Neural progenitor cell (in vitro differentiated cells): ENCODE measurements at regions not wholly inside any gene's neighbourhood (a gene's known extent, or its start where the extent isn't known, plus 50 kb on each side); places are given as distances from the start of the nearest gene placed in this dataset.

Source experiments
- DNase-seq: peaks from one replicate; pipeline ENCODE4 v3.0.0-alpha.2; 2016; ENCODE audit warnings: low spot score
- H2AFZ ChIP-seq: fragments of 200-600 bp; sonication (generic); replicated peaks from 2 replicates; pipeline ENCODE4 v1.6.1; 2016; ENCODE audit warnings: antibody characterized with exemption
- H3F3A ChIP-seq: fragments of 200-600 bp; sonication (generic); 2 replicates; pipeline ENCODE4 v1.6.1; 2016; ENCODE audit warnings: antibody characterized with exemption, low read depth
- H3K27ac ChIP-seq: fragments of 200-600 bp; sonication (generic); 2 replicates; pipeline ENCODE4 v1.5.1; 2016; ENCODE audit warnings: mild to moderate bottlenecking
- H3K27me3 ChIP-seq: fragments of 200-600 bp; sonication (generic); 2 replicates; pipeline ENCODE4 v1.6.1; 2016; ENCODE audit warnings: mild to moderate bottlenecking, moderate library complexity
- H3K36me3 ChIP-seq: fragments of 200-600 bp; sonication (generic); 2 replicates; pipeline ENCODE4 v1.5.1; 2016
- H3K4me1 ChIP-seq: fragments of 200-600 bp; sonication (generic); 2 replicates; pipeline ENCODE4 v1.6.1; 2016; ENCODE audit warnings: mixed run types
- H3K4me2 ChIP-seq: fragments of 200-600 bp; sonication (generic); 2 replicates; pipeline ENCODE4 v1.6.1; 2016
- H3K4me3 ChIP-seq: fragments of 200-600 bp; sonication (generic); 2 replicates; pipeline ENCODE4 v1.5.1; 2016
- H3K79me2 ChIP-seq: fragments of 200-600 bp; sonication (generic); 2 replicates; pipeline ENCODE4 v1.6.1; 2016; ENCODE audit warnings: low read depth
- H3K9ac ChIP-seq: fragments of 200-600 bp; sonication (generic); 2 replicates; pipeline ENCODE4 v1.6.1; 2016
- H3K9me3 ChIP-seq: fragments of 200-600 bp; sonication (generic); 2 replicates; pipeline ENCODE4 v1.5.1; 2016; ENCODE audit warnings: low read depth
- H4K20me1 ChIP-seq: fragments of 200-600 bp; sonication (generic); 2 replicates; pipeline ENCODE4 v1.6.1; 2016; ENCODE audit warnings: low read depth
- H3K27ac Mint-ChIP-seq: 3 replicates; pipeline ENCODE4 v1.8.0; 2021; ENCODE audit warnings: mixed read lengths
- H3K27me3 Mint-ChIP-seq: 2 replicates; pipeline ENCODE4 v1.8.0; 2022; ENCODE audit warnings: low read depth, mild to moderate bottlenecking, inconsistent platforms, moderate library complexity, mixed read lengths; ENCODE audit not compliant: insufficient read depth
- H3K36me3 Mint-ChIP-seq: 3 replicates; pipeline ENCODE4 v1.8.0; 2021; ENCODE audit warnings: mixed read lengths
- H3K4me1 Mint-ChIP-seq: 3 replicates; pipeline ENCODE4 v1.8.0; 2021; ENCODE audit warnings: mixed read lengths
- H3K4me3 Mint-ChIP-seq: 3 replicates; pipeline ENCODE4 v1.8.0; 2021; ENCODE audit warnings: mild to moderate bottlenecking, moderate library complexity, mixed read lengths
- H3K9me3 Mint-ChIP-seq: 3 replicates; pipeline ENCODE4 v1.8.0; 2020; ENCODE audit warnings: mixed read lengths
- EZH2 ChIP-seq: fragments of 200-600 bp; sonication (generic); IDR thresholded peaks from 2 replicates; pipeline ENCODE4 v1.6.1; 2017; ENCODE audit warnings: antibody characterized with exemption, mild to moderate bottlenecking, moderate library complexity
- EZH2phosphoT487 ChIP-seq: fragments of 200-600 bp; sonication (generic); IDR thresholded peaks from 2 replicates; pipeline ENCODE4 v1.6.1; 2017; ENCODE audit warnings: antibody characterized with exemption
- TF ChIP-seq, protein P1 (sequence below): fragments of 200-600 bp; sonication (generic); IDR thresholded peaks from 2 replicates; pipeline ENCODE4 v1.5.1; 2017; ENCODE audit warnings: antibody characterized with exemption, mild to moderate bottlenecking

DNA sequence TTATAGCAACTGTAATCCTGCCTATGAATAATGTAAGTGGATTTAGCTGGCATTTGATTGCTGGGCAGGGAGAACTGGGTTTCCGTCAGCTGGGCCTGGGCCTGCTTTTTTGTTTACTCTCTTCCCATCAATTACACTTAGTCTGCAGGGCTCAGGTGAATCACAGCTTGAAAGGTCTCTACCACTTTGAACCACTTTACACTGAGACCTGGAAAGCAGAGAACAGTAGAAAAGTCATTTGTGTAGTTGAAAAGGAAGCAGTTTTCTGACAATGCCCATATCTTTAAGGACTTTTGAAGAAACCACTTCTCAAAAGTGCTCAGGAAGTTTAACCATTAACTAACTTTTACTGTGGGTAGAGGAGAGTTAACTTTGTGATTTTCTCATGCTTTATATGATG lies 315.4 kb upstream of the SASH1 start:
- no peak overlapping the region for H3K4me3 Mint-ChIP-seq
- Histone ChIP-seq H3K4me1 (no peaks in the 10 kb centered on the region), H3K36me3 (no peaks in the 10 kb centered on the region), H3K4me3 (no peak overlapping the region), H3K9ac (no peak overlapping the region), H4K20me1 (no peaks in the 10 kb centered on the region), H3K27me3 (no peaks in the 10 kb centered on the region), H3K79me2 (no peaks in the 10 kb centered on the region), H3K9me3 (no peaks in the 10 kb centered on the region), H3F3A (no peaks in the 10 kb centered on the region), H2AFZ (no peak overlapping the region), H3K4me2 (no peak overlapping the region), H3K27ac (no peak overlapping the region)
- no peaks in the 10 kb centered on the region for H3K27me3 Mint-ChIP-seq
- DNase-seq, result no peak
- peaks cover 4% of the 10 kb centered on the region for H3K36me3 Mint-ChIP-seq
- H3K27ac Mint-ChIP-seq, result no peak overlapping the region
- peaks cover 9% of the 10 kb centered on the region for H3K9me3 Mint-ChIP-seq
- no peak for TF ChIP-seq EZH2phosphoT487
- TF ChIP-seq, protein P1, sequence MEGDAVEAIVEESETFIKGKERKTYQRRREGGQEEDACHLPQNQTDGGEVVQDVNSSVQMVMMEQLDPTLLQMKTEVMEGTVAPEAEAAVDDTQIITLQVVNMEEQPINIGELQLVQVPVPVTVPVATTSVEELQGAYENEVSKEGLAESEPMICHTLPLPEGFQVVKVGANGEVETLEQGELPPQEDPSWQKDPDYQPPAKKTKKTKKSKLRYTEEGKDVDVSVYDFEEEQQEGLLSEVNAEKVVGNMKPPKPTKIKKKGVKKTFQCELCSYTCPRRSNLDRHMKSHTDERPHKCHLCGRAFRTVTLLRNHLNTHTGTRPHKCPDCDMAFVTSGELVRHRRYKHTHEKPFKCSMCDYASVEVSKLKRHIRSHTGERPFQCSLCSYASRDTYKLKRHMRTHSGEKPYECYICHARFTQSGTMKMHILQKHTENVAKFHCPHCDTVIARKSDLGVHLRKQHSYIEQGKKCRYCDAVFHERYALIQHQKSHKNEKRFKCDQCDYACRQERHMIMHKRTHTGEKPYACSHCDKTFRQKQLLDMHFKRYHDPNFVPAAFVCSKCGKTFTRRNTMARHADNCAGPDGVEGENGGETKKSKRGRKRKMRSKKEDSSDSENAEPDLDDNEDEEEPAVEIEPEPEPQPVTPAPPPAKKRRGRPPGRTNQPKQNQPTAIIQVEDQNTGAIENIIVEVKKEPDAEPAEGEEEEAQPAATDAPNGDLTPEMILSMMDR, result no peak
- no peak for TF ChIP-seq EZH2
- H3K4me1 Mint-ChIP-seq, result peaks cover 4% of the 10 kb centered on the region

DNA sequence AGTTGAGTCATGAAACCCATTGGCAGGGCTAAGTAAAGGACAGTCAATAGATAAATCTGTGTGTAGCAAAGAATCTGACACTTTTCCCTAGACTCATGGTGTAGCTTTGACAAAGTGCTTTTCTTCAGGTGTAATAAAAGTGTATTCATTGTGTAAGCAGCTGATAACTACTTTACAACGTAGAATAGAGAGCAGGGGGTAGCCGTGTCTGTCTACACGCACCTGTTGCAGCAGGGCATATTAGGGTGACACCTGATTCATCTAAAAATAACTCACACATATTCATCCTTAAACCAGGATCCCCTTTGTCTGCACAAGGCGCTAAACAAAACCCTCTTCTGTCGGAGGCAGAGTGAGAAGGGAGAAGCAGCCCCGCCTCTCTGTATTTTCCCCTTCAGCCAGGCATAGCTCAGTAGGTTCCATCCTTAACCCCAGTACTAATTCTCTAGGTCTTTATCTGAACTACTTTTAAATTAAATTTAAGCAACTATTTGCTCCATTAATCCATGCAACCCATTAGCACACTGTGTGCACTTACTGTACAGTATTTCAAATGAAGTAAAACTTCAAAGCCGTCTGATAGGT lies 306.7 kb upstream of the SASH1 start:
- H3K9me3 Mint-ChIP-seq, result peaks cover 8% of the 10 kb centered on the region

DNA sequence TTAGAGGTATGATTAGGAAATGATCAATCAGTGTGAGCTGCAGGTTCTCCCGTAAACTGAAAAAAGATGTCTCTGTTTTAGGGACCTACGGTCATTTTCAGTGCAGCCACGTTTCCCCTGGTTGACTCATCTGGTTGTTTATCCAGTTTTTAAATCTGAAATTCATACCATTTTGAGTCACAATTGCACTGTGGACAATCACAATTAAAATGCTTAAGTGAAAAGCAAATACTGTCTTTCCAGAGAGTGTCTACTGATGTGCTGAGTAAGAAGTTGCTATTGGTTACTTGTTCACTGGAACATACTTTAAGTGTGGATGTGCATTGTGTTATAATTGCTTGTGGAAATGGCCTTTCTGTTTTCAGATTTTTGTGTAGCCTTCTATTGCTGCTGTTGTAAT lies 305.1 kb upstream of the SASH1 start:
- TF ChIP-seq, protein P1, result no peak
- TF ChIP-seq EZH2phosphoT487 (no peak), EZH2 (no peak)
- Histone ChIP-seq H4K20me1 (no peaks in the 10 kb centered on the region), H3K9ac (no peak overlapping the region), H3K79me2 (no peaks in the 10 kb centered on the region), H3K9me3 (no peaks in the 10 kb centered on the region), H3K36me3 (no peaks in the 10 kb centered on the region), H3K4me3 (no peak overlapping the region), H3K27ac (no peak overlapping the region), H3K4me2 (no peak overlapping the region), H3F3A (no peaks in the 10 kb centered on the region), H2AFZ (no peak overlapping the region), H3K27me3 (no peaks in the 10 kb centered on the region), H3K4me1 (no peaks in the 10 kb centered on the region)
- no peak for DNase-seq
- Mint-ChIP-seq H3K4me3 (no peak overlapping the region), H3K9me3 (peaks cover 6% of the 10 kb centered on the region), H3K27me3 (peaks cover 2% of the 10 kb centered on the region), H3K27ac (no peak overlapping the region), H3K36me3 (no peaks in the 10 kb centered on the region), H3K4me1 (peaks cover 14% of the 10 kb centered on the region)

More for the DNA sequence above, 306.7 kb upstream of the SASH1 start:
- Histone ChIP-seq H3K79me2 (no peaks in the 10 kb centered on the region), H3K4me2 (no peak overlapping the region), H3K9ac (no peak overlapping the region), H3K4me3 (no peak overlapping the region), H3K4me1 (no peaks in the 10 kb centered on the region), H3K9me3 (no peaks in the 10 kb centered on the region), H3F3A (no peaks in the 10 kb centered on the region), H2AFZ (no peak overlapping the region), H3K36me3 (no peaks in the 10 kb centered on the region), H3K27me3 (no peaks in the 10 kb centered on the region), H4K20me1 (no peaks in the 10 kb centered on the region), H3K27ac (no peak overlapping the region)
- no peaks in the 10 kb centered on the region for H3K36me3 Mint-ChIP-seq
- H3K4me3 Mint-ChIP-seq, result no peak overlapping the region
- peaks cover 14% of the 10 kb centered on the region for H3K4me1 Mint-ChIP-seq
- H3K27me3 Mint-ChIP-seq, result peaks cover 2% of the 10 kb centered on the region
- no peak for DNase-seq
- no peak for TF ChIP-seq EZH2
- TF ChIP-seq, protein P1, result no peak
- H3K27ac Mint-ChIP-seq, result no peak overlapping the region
